NB4 (cell line): ENCODE measurements at regions not wholly inside any gene's neighbourhood (a gene's known extent, or its start where the extent isn't known, plus 50 kb on each side); places are given as distances from the start of the nearest gene placed in this dataset.

Experiments
- MAX ChIP-seq: IDR thresholded peaks from 2 replicates; pipeline ENCODE4 v1.6.1; 2011; ENCODE audit warnings: low read depth, low read length
- MYC ChIP-seq: IDR thresholded peaks from 2 replicates; pipeline ENCODE4 v1.6.1; 2011; ENCODE audit warnings: low read depth, low read length
- POLR2A ChIP-seq: IDR thresholded peaks from 2 replicates; pipeline ENCODE4 v1.6.1; 2011; ENCODE audit warnings: mild to moderate bottlenecking; ENCODE audit not compliant: insufficient read length; ENCODE audit errors: extremely low read depth
- TF ChIP-seq, protein P1 (sequence below): IDR thresholded peaks from one replicate; pipeline ENCODE4 v1.5.1; 2012; ENCODE audit warnings: low read depth, low read length

- TF ChIP-seq, protein P1, sequence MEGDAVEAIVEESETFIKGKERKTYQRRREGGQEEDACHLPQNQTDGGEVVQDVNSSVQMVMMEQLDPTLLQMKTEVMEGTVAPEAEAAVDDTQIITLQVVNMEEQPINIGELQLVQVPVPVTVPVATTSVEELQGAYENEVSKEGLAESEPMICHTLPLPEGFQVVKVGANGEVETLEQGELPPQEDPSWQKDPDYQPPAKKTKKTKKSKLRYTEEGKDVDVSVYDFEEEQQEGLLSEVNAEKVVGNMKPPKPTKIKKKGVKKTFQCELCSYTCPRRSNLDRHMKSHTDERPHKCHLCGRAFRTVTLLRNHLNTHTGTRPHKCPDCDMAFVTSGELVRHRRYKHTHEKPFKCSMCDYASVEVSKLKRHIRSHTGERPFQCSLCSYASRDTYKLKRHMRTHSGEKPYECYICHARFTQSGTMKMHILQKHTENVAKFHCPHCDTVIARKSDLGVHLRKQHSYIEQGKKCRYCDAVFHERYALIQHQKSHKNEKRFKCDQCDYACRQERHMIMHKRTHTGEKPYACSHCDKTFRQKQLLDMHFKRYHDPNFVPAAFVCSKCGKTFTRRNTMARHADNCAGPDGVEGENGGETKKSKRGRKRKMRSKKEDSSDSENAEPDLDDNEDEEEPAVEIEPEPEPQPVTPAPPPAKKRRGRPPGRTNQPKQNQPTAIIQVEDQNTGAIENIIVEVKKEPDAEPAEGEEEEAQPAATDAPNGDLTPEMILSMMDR, result no peak
- TF ChIP-seq POLR2A (no peak), MAX (no peak), MYC (no peak)
These were observed 75.5 kb downstream of the TSPAN17 start for GRCh38 chr5:176722757-176723156.
